ENCODE measurements at regions not wholly inside any gene's neighbourhood (a gene's known extent, or its start where the extent isn't known, plus 50 kb on each side); places are given as distances from the start of the nearest gene placed in this dataset.

GRCh38 chr4:132530861-132531260 is 618.2 kb upstream of the PCDH10 start:
- TF ChIP-seq CTCF (IDR thresholded peaks at IDR 0.05): no peak
- no peak for TF ChIP-seq POLR2AphosphoS5 (IDR thresholded peaks at IDR 0.05; ENCODE audit: insufficient read depth in 1 of 2, low read depth in 1 of 2)
- no peak for TF ChIP-seq POLR2A (IDR thresholded peaks at IDR 0.05)
